ENCODE measurements at regions not wholly inside any gene's neighbourhood (a gene's known extent, or its start where the extent isn't known, plus 50 kb on each side); places are given as distances from the start of the nearest gene placed in this dataset.

DNA sequence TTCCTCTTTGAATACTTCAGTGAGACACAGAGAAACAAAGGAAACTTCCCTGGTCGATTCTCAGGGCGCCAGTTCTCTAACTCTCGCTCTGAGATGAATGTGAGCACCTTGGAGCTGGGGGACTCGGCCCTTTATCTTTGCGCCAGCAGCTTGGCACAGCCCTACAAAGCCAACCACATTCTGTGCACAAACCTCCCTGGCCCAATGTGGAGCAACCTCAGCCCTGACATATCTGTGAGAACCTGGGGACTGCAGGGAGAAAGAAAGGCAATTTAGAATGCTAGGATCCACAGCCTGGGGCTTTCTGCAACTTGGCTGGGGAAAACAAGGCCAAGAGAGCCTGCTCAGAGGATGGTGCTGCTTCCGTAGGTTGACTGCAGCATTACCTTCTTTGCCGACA, 63.5 kb upstream of the PRSS58 start:
- TF ChIP-seq POLR2AphosphoS5 (IDR thresholded peaks at IDR 0.05; ENCODE audit: low read depth) (no peak), SPI1 (IDR thresholded peaks at IDR 0.05; ENCODE audit: borderline replicate concordance, low read depth) (no peak), GABPA (IDR thresholded peaks at IDR 0.05; ENCODE audit: low read depth) (no peak)
- TF ChIP-seq, protein P1, sequence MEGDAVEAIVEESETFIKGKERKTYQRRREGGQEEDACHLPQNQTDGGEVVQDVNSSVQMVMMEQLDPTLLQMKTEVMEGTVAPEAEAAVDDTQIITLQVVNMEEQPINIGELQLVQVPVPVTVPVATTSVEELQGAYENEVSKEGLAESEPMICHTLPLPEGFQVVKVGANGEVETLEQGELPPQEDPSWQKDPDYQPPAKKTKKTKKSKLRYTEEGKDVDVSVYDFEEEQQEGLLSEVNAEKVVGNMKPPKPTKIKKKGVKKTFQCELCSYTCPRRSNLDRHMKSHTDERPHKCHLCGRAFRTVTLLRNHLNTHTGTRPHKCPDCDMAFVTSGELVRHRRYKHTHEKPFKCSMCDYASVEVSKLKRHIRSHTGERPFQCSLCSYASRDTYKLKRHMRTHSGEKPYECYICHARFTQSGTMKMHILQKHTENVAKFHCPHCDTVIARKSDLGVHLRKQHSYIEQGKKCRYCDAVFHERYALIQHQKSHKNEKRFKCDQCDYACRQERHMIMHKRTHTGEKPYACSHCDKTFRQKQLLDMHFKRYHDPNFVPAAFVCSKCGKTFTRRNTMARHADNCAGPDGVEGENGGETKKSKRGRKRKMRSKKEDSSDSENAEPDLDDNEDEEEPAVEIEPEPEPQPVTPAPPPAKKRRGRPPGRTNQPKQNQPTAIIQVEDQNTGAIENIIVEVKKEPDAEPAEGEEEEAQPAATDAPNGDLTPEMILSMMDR (IDR thresholded peaks at IDR 0.05; ENCODE audit: insufficient read depth, low read length) = no peak
- TF ChIP-seq, protein P2, sequence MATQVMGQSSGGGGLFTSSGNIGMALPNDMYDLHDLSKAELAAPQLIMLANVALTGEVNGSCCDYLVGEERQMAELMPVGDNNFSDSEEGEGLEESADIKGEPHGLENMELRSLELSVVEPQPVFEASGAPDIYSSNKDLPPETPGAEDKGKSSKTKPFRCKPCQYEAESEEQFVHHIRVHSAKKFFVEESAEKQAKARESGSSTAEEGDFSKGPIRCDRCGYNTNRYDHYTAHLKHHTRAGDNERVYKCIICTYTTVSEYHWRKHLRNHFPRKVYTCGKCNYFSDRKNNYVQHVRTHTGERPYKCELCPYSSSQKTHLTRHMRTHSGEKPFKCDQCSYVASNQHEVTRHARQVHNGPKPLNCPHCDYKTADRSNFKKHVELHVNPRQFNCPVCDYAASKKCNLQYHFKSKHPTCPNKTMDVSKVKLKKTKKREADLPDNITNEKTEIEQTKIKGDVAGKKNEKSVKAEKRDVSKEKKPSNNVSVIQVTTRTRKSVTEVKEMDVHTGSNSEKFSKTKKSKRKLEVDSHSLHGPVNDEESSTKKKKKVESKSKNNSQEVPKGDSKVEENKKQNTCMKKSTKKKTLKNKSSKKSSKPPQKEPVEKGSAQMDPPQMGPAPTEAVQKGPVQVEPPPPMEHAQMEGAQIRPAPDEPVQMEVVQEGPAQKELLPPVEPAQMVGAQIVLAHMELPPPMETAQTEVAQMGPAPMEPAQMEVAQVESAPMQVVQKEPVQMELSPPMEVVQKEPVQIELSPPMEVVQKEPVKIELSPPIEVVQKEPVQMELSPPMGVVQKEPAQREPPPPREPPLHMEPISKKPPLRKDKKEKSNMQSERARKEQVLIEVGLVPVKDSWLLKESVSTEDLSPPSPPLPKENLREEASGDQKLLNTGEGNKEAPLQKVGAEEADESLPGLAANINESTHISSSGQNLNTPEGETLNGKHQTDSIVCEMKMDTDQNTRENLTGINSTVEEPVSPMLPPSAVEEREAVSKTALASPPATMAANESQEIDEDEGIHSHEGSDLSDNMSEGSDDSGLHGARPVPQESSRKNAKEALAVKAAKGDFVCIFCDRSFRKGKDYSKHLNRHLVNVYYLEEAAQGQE (IDR thresholded peaks at IDR 0.05; ENCODE audit: insufficient replicate concordance, low read depth) = no peak
